Adipocyte (in vitro differentiated cells): ENCODE measurements at regions not wholly inside any gene's neighbourhood (a gene's known extent, or its start where the extent isn't known, plus 50 kb on each side); places are given as distances from the start of the nearest gene placed in this dataset.
A peak's percentile ranks its signal among the peaks of the same experiment; 100 is the strongest.
"Not testable (repeated sequence)": the region's sequence is repeated elsewhere in the genome, so short reads cannot be mapped to it uniquely, and the experiment has no call there.

ENCODE experiments used
- DNase-seq: peaks from one replicate; pipeline ENCODE4 v3.0.0-alpha.2; 2015; ENCODE audit warnings: low read depth
- H3K27me3 ChIP-seq: replicated peaks from 2 replicates; pipeline ENCODE4 v1.7.0; 2013; ENCODE audit warnings: mild to moderate bottlenecking, low read length, moderate library complexity; ENCODE audit not compliant: control insufficient read depth, insufficient read depth
- H3K36me3 ChIP-seq: 2 replicates; pipeline ENCODE4 v1.7.0; 2013; ENCODE audit warnings: low read length, mild to moderate bottlenecking, moderate library complexity; ENCODE audit not compliant: control insufficient read depth, insufficient read depth, severe bottlenecking
- H3K4me1 ChIP-seq: 2 replicates; pipeline ENCODE4 v1.7.0; 2013; ENCODE audit warnings: mild to moderate bottlenecking, low read length, moderate library complexity; ENCODE audit not compliant: control insufficient read depth, insufficient read depth
- H3K4me3 ChIP-seq: 2 replicates; pipeline ENCODE4 v1.7.0; 2013; ENCODE audit warnings: mild to moderate bottlenecking, low read length, moderate library complexity
- H3K9ac ChIP-seq: 2 replicates; pipeline ENCODE4 v1.7.0; 2013; ENCODE audit warnings: mild to moderate bottlenecking, low read length, moderate library complexity
- H3K9me3 ChIP-seq: 2 replicates; pipeline ENCODE4 v1.7.0; 2013; ENCODE audit warnings: mild to moderate bottlenecking, low read length, moderate library complexity; ENCODE audit not compliant: control insufficient read depth

DNA sequence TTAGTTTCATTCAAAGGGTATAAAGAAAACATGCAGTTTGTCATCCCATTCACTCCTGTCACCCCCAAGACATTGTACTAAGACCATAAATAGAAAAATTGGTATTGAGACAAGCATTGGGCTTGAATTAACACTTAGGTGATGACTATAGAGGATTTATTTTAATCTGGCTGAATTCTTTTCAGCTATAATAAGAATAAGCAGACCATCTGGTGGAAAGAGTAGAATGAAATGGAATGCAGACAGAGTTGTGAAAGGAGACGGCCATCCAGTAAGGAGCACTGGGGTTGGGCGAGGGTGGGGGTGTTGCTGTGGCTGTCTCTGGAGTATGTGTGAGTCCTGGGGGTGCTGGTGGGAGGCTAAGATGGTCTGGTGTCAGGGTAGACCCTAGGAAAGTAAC lies 125.0 kb upstream of the IVNS1ABP start:
- Histone ChIP-seq H3K4me1 (peaks cover 27% of the 10 kb centered on the region), H3K4me3 (no peak overlapping the region), H3K27me3 (no peaks in the 10 kb centered on the region), H3K36me3 (no peaks in the 10 kb centered on the region), H3K9me3 (no peaks in the 10 kb centered on the region), H3K9ac (no peak overlapping the region)
- peak; percentile 68 for DNase-seq

DNA sequence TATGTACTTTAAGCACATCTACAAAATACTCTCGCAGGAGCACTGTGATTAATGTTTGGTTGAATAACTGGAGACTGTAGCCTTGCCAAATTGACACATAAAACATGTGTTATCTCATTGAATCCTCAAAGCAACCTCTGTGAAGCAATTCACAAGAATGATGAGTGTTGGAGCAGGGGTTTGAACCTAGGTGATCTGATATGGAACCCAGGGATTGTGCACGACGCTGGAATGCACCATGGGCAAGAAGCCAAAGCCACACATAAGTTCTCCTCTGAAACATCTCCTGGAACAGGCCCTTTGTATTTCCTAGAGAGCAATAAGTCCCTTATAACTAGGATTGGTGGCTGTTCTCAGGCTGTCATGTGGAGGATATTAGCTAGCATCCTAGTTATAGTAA lies 124.6 kb upstream of the IVNS1ABP start:
- no peak overlapping the region for H3K9ac ChIP-seq
- no peaks in the 10 kb centered on the region for H3K27me3 ChIP-seq
- no peaks in the 10 kb centered on the region for H3K9me3 ChIP-seq
- H3K4me1 ChIP-seq, result peaks cover 27% of the 10 kb centered on the region
- no peaks in the 10 kb centered on the region for H3K36me3 ChIP-seq
- no peak overlapping the region for H3K4me3 ChIP-seq
- DNase-seq, result peak; percentile 56

DNA sequence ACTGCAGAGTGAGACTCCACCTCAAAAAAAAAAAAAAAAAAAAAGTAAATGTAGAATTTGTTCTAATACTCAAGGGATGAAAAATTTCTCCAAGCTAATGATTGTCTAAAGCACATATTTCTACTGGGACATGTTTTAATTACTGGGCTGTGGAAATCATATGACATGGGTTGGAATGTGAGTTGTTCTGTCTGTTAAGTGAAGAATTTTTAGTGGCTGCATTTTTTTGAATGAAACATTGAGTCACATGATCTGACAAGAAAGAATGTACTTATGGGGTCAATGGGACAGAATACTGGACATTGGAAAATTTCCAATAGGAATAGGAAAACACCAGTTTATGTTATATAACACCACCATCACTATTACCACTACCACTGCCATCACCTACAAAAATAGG lies 123.8 kb upstream of the IVNS1ABP start:
- Histone ChIP-seq H3K27me3 (no peaks in the 10 kb centered on the region), H3K4me3 (no peak overlapping the region), H3K9ac (no peak overlapping the region), H3K9me3 (no peaks in the 10 kb centered on the region), H3K36me3 (no peaks in the 10 kb centered on the region), H3K4me1 (peaks cover 27% of the 10 kb centered on the region)
- peak; percentile 46 for DNase-seq

DNA sequence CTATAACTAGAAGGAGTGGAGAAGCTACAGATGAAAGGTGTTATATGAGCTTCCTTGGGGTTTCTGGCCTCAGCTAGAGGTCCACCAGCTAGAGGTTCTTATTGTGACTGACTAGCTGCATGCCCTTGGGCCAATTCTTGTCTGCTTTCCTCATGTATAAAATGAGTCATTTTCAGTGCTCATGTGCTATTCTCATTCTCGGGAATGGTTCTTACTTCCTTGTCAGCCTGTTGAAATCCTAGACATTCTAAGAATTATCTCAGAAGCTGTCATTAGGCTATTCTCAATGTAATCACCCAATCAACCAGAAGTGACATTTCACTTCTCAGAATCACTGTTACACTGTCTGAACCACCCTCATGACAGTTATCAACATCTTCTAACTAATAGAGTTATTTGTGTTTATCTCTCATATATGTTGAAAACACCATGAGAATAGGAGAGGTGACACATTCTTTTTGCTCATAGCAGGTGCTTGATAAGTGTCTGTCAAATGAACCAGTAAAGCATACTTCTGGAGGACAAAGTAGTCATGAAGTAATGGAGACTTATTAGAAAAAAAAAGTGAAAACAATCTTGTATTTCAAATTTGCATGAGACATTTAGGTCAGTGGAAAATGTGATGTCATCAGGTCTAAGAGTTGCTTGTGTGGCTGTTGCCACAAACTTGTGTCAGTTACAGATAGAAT lies 122.8 kb upstream of the IVNS1ABP start:
- no peak overlapping the region for H3K4me3 ChIP-seq
- DNase-seq, result peak; percentile 90
- no peaks in the 10 kb centered on the region for H3K9me3 ChIP-seq

DNA sequence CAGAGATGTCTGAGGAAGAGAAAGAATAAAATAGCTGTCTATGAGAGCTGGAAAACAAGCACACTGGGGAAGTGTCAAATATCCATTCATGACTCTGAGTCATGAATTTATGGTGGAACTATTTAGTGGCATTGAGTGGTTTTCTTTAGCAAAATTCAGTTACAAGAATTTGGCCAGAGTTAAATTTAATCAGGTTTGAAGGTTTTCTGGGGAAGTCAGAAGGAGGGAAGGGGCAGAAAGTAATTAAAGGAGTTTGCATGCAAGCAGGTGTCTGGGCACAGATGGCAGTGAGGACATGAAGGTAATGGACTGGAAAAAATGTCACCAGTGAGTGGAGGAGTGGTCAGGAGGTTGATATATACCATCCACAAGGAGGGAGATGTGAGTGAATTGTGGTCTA lies 121.9 kb upstream of the IVNS1ABP start:
- H3K9ac ChIP-seq, result no peak overlapping the region
- no peaks in the 10 kb centered on the region for H3K36me3 ChIP-seq
- H3K4me1 ChIP-seq, result peaks cover 27% of the 10 kb centered on the region
- peak; percentile 15 for DNase-seq
- no peak overlapping the region for H3K4me3 ChIP-seq
- H3K27me3 ChIP-seq, result no peaks in the 10 kb centered on the region
- H3K9me3 ChIP-seq, result no peaks in the 10 kb centered on the region

More for the DNA sequence above, 122.8 kb upstream of the IVNS1ABP start:
- Histone ChIP-seq H3K9ac (no peak overlapping the region), H3K27me3 (no peaks in the 10 kb centered on the region), H3K36me3 (no peaks in the 10 kb centered on the region), H3K4me1 (peaks cover 27% of the 10 kb centered on the region)

DNA sequence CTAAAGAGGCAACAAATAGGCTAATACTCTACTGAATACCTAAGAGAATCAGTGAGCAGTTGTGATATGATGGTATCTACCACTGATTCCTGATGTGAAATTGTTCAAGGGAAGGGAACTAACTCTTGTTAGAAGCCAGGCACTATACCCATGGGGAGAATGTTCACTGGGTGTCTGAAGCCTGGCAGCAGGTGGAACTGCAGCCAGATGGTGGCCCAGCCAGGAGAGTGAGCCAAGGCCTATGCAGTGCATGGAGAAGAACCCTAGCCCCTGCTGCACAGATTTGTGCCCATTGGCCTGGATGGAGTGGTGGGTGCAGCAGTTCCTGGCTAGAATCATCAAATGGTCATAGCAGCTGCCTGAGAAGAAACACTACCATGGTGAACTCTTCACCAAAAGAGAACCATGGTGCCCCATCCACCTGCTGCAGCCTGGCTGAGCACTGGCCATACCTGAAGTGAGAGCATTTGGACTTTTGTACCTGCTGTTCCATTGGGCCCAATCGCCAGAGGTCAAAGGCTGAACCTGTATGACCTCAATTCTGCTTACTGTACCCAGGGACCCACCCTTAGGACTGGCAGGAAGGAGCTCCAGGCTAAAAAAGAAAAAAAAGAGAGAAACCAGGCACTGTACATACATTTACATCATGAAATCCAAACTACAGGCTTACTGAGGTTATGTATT lies 118.8 kb upstream of the IVNS1ABP start:
- Histone ChIP-seq H3K27me3 (no peaks in the 10 kb centered on the region), H3K36me3 (no peaks in the 10 kb centered on the region), H3K4me3 (no peak overlapping the region), H3K9me3 (no peaks in the 10 kb centered on the region), H3K9ac (no peak overlapping the region), H3K4me1 (peaks cover 14% of the 10 kb centered on the region)
- no peak for DNase-seq

DNA sequence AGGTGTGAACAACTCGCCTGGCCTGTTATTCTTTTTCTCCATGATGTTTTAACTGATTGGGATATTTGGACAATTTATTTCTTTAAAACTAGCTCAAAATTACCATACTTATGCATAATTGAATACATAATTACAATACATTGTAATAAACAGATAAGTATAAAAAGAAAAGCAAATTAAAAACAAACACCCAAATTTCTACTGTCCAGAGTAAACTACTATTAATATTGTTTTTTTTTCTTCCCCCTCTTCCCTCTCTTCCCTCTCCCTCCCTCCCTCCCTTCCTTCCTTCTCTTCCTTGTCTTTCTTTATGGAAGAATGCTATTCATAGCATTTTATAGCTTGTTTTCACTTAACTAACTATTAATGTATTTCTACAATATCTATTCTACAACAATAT lies 117.7 kb upstream of the IVNS1ABP start:
- DNase-seq, result no peak

DNA sequence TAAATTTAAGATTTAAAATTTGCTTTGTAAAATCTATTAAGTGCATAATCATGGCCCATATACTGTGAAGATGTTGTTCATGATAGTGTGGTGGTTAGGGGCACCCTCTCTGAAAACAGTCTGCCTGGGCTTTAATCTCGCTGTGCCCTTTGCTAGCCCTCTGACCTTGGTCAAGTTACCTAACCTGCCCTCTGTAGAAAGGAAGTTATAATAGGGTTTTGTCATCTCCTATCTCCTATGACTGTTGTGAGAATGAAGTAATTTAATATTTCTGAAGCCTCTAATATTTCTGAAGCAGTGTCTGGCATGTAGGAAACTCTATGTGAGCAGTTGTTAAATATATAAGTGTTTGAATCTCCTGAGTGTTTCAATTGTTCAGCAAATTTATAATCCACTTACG lies 116.6 kb upstream of the IVNS1ABP start:
- Histone ChIP-seq H3K4me1 (no peaks in the 10 kb centered on the region), H3K36me3 (no peaks in the 10 kb centered on the region), H3K9me3 (no peaks in the 10 kb centered on the region)

More for the DNA sequence above, 117.7 kb upstream of the IVNS1ABP start:
- no peak overlapping the region for H3K9ac ChIP-seq
- no peaks in the 10 kb centered on the region for H3K9me3 ChIP-seq
- no peaks in the 10 kb centered on the region for H3K36me3 ChIP-seq
- peaks cover 7% of the 10 kb centered on the region for H3K4me1 ChIP-seq
- no peak overlapping the region for H3K4me3 ChIP-seq
- no peaks in the 10 kb centered on the region for H3K27me3 ChIP-seq

DNA sequence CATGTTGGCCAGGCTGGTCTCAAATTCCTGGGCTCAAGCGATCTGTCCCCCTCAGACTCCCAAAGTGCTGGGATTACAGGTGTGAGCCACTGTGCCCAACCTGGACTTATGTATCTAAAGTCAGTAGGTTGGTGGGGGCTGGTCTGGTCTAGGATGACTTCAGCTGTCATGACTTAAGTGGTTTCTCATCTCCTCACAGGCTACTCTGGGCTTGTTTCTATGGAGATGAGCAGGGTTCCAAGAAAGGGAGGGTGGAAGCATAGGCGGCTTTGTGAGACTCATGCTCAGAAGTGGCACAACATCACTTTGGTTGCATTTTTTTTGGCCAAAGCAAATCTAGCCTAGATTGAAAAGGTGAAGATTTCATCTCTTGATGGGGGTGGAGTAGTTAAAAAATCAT lies 115.9 kb upstream of the IVNS1ABP start:
- DNase-seq, result no peak
- Histone ChIP-seq H3K4me1 (no peaks in the 10 kb centered on the region), H3K9ac (no peak overlapping the region), H3K27me3 (no peaks in the 10 kb centered on the region), H3K9me3 (no peaks in the 10 kb centered on the region), H3K36me3 (no peaks in the 10 kb centered on the region), H3K4me3 (no peak overlapping the region)

More for the DNA sequence above, 116.6 kb upstream of the IVNS1ABP start:
- no peak for DNase-seq
- no peaks in the 10 kb centered on the region for H3K27me3 ChIP-seq
- no peak overlapping the region for H3K4me3 ChIP-seq
- no peak overlapping the region for H3K9ac ChIP-seq

DNA sequence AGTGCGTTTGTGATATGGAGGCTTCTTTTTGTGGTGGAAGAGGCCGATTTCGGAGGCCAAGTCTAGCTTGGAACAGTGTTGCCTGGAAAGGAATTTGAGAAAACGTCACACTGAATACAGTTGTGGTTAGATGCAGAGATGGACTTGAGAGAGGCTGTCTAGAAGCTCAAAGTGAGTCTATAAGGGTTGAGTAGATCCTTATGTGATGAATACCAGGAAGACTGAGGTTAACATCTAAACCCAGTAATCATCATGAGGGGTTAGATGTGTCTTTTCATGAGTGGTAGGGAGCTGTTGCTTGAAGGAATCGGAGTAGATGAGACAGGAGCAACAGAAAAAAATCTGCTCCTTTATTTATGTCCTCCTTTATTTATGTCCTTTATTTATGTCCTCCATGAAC lies 114.6 kb upstream of the IVNS1ABP start:
- Histone ChIP-seq H3K27me3 (no peaks in the 10 kb centered on the region), H3K4me3 (no peak overlapping the region), H3K36me3 (no peaks in the 10 kb centered on the region), H3K9me3 (no peaks in the 10 kb centered on the region), H3K4me1 (peaks cover 11% of the 10 kb centered on the region), H3K9ac (no peak overlapping the region)
- DNase-seq, result no peak

DNA sequence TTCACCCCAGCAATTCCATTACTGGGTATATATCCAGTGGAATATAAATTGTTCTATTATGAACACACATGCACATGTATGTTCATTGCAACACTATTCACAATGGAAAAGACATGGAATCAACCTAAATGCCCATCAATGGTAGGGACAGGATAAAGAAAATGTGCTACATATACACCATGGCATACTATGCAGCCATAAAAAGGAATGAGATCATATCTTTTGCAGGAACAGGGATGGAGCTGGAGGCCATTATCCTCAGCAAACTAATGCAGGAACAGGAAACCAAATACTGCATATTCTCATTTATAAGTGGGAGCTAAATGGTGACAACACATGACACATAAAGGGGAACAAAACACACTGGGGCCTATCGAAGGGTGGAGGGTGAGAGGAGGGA lies 112.6 kb upstream of the IVNS1ABP start:
- H3K27me3 ChIP-seq, DNase-seq, H3K4me3 ChIP-seq, H3K36me3 ChIP-seq, H3K9me3 ChIP-seq, H3K9ac ChIP-seq: not testable (repeated sequence)
- peaks cover 15% of the 10 kb centered on the region for H3K4me1 ChIP-seq
